Hepatocyte (in vitro differentiated cells): ENCODE measurements at regions not wholly inside any gene's neighbourhood (a gene's known extent, or its start where the extent isn't known, plus 50 kb on each side); places are given as distances from the start of the nearest gene placed in this dataset.
A peak's percentile ranks its signal among the peaks of the same experiment; 100 is the strongest.

Experiments
- DNase-seq: peaks from one replicate; pipeline ENCODE4 v3.0.0-alpha.2; 2016; ENCODE audit warnings: low spot score
- H2AFZ ChIP-seq: fragments of 200-600 bp; sonication (generic); 2 replicates; pipeline ENCODE4 v1.6.0; 2016; ENCODE audit warnings: antibody characterized with exemption, mild to moderate bottlenecking
- H3K27ac ChIP-seq: fragments of 200-600 bp; sonication (generic); 2 replicates; pipeline ENCODE4 v1.5.1; 2016; ENCODE audit warnings: mild to moderate bottlenecking
- H3K27me3 ChIP-seq: fragments of 200-600 bp; sonication (generic); 2 replicates; pipeline ENCODE4 v1.6.1; 2016
- H3K36me3 ChIP-seq: fragments of 200-600 bp; sonication (generic); replicated peaks from 2 replicates; pipeline ENCODE4 v1.5.1; 2016; ENCODE audit warnings: low read depth; ENCODE audit not compliant: insufficient read depth
- H3K4me1 ChIP-seq: fragments of 200-600 bp; sonication (generic); 2 replicates; pipeline ENCODE4 v1.5.1; 2016; ENCODE audit warnings: mild to moderate bottlenecking, moderate library complexity; ENCODE audit not compliant: insufficient read depth
- H3K4me2 ChIP-seq: fragments of 200-600 bp; sonication (generic); 2 replicates; pipeline ENCODE4 v1.6.0; 2016
- H3K4me3 ChIP-seq: fragments of 200-600 bp; sonication (generic); 2 replicates; pipeline ENCODE4 v1.5.1; 2016; ENCODE audit warnings: mild to moderate bottlenecking
- H3K79me2 ChIP-seq: fragments of 200-600 bp; sonication (generic); 2 replicates; pipeline ENCODE4 v1.6.0; 2017; ENCODE audit warnings: mild to moderate bottlenecking
- H3K9me2 ChIP-seq: fragments of 200-600 bp; sonication (generic); replicated peaks from 2 replicates; pipeline ENCODE4 v1.6.0; 2017; ENCODE audit warnings: mild to moderate bottlenecking; ENCODE audit not compliant: insufficient read depth
- H3K9me3 ChIP-seq: fragments of 200-600 bp; sonication (generic); 2 replicates; pipeline ENCODE4 v1.5.1; 2016; ENCODE audit warnings: low read depth, mild to moderate bottlenecking
- H4K20me1 ChIP-seq: fragments of 200-600 bp; sonication (generic); 2 replicates; pipeline ENCODE4 v1.6.0; 2016; ENCODE audit warnings: mild to moderate bottlenecking; ENCODE audit not compliant: insufficient read depth, poor library complexity, severe bottlenecking
- EZH2 ChIP-seq: fragments of 200-600 bp; sonication (generic); IDR thresholded peaks from 2 replicates; pipeline ENCODE4 v1.6.1; 2016; ENCODE audit warnings: antibody characterized with exemption, mild to moderate bottlenecking, borderline replicate concordance
- EZH2phosphoT487 ChIP-seq: fragments of 200-600 bp; sonication (generic); IDR thresholded peaks from one replicate; pipeline ENCODE4 v1.6.1; 2018; ENCODE audit warnings: antibody characterized with exemption, mild to moderate bottlenecking, low read depth, moderate library complexity; ENCODE audit not compliant: unreplicated experiment, severe bottlenecking
- WGBS: methylation state at CpG from one replicate; pipeline ENCODE4 v1.1.6; 2016; ENCODE audit warnings: low lambda C conversion rate; ENCODE audit errors: missing lambda C conversion rate; 5-methylcytosine and 5-hydroxymethylcytosine counted together
- TF ChIP-seq, protein P1 (sequence below): fragments of 200-600 bp; sonication (generic); IDR thresholded peaks from 2 replicates; pipeline ENCODE4 v1.5.1; 2016; ENCODE audit warnings: antibody characterized with exemption, mild to moderate bottlenecking; ENCODE audit not compliant: poor library complexity

DNA sequence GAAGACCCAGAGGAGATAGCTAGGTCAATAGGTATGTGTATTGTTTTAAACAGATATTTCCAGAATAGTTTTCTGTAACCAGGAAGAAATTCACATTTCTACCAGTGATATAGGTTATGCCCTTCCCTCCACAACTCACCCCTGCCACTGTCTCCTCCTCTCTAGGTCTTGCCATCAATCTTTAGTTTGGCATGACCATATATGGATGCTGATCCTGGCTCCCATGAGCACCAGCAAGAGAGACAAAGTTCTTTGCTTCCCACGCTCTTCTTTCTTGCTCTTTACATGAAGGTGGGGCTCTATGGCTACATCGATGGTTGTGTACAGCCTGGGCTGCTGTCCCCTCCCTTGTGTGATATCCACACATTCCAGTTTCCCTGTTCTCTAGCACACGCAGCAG is 459.4 kb upstream of the ID4 start:
- no peaks in the 10 kb centered on the region for H3K79me2 ChIP-seq
- H3K36me3 ChIP-seq: no peaks in the 10 kb centered on the region
- no peak overlapping the region for H3K4me3 ChIP-seq
- H2AFZ ChIP-seq: no peak overlapping the region
- TF ChIP-seq, protein P1, sequence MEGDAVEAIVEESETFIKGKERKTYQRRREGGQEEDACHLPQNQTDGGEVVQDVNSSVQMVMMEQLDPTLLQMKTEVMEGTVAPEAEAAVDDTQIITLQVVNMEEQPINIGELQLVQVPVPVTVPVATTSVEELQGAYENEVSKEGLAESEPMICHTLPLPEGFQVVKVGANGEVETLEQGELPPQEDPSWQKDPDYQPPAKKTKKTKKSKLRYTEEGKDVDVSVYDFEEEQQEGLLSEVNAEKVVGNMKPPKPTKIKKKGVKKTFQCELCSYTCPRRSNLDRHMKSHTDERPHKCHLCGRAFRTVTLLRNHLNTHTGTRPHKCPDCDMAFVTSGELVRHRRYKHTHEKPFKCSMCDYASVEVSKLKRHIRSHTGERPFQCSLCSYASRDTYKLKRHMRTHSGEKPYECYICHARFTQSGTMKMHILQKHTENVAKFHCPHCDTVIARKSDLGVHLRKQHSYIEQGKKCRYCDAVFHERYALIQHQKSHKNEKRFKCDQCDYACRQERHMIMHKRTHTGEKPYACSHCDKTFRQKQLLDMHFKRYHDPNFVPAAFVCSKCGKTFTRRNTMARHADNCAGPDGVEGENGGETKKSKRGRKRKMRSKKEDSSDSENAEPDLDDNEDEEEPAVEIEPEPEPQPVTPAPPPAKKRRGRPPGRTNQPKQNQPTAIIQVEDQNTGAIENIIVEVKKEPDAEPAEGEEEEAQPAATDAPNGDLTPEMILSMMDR: no peak
- TF ChIP-seq EZH2phosphoT487 (no peak), EZH2 (no peak)
- H3K4me2 ChIP-seq: no peak overlapping the region
- no peaks in the 10 kb centered on the region for H3K9me3 ChIP-seq
- peaks cover 5% of the 10 kb centered on the region for H3K4me1 ChIP-seq
- H3K27me3 ChIP-seq: no peaks in the 10 kb centered on the region
- no peaks in the 10 kb centered on the region for H4K20me1 ChIP-seq
- DNase-seq: no peak
- H3K27ac ChIP-seq: no peak overlapping the region
- WGBS: 82% methylated on average over 3 of the region's 3 CpGs
- no peaks in the 10 kb centered on the region for H3K9me2 ChIP-seq

DNA sequence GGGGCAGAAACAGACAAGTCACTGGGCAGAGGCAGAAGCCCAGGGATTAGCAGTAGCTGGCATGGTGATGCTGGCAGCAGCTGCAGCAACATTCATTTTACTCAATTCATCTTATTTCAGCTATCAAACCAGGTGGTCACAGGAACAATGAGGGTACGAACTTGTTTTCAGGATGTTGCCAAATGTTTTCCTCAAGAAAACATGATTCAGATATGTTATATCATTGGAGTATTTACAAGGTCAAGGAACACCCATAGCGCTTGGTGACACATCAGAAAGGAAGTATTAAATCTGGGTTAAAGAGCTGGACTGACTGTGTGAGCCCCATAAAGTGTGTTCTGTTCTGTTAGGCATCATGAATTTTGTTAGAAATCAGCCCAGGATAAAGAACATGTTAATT is 456.9 kb upstream of the ID4 start:
- no peaks in the 10 kb centered on the region for H3K36me3 ChIP-seq
- H3K4me2 ChIP-seq: peak overlapping the region; percentile 7
- H3K4me1 ChIP-seq: peaks cover 5% of the 10 kb centered on the region
- H3K9me2 ChIP-seq: no peaks in the 10 kb centered on the region
- no peaks in the 10 kb centered on the region for H4K20me1 ChIP-seq
- no peak for DNase-seq
- TF ChIP-seq, protein P1: no peak
- no peak for TF ChIP-seq EZH2phosphoT487
- no peak for TF ChIP-seq EZH2
- H2AFZ ChIP-seq: no peak overlapping the region
- no peaks in the 10 kb centered on the region for H3K79me2 ChIP-seq
- H3K27ac ChIP-seq: no peak overlapping the region
- no peaks in the 10 kb centered on the region for H3K9me3 ChIP-seq
- no peaks in the 10 kb centered on the region for H3K27me3 ChIP-seq
- 58% methylated on average over 2 of the region's 2 CpGs for WGBS
- H3K4me3 ChIP-seq: no peak overlapping the region

DNA sequence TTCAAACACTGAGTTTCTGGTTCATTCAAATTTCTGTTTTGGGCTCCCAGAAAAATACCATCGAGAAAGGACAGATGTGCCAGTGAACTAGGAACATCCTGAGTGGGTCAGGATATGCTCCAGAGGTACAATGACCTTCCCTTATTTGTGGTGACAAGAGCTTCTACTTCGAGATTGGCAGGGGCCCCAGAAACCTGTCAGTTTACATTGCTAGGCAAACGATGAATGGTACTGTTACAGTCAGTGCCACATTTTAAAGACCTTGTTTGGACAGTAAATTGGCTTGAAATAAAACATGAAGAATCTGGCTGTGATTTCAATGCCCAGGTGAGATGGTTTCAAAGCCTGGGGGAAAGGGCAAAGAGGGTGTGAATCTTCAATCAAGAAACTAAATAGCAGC is 454.5 kb upstream of the ID4 start:
- Histone ChIP-seq H4K20me1 (no peaks in the 10 kb centered on the region), H3K27ac (no peak overlapping the region), H2AFZ (no peak overlapping the region), H3K9me2 (no peaks in the 10 kb centered on the region), H3K27me3 (no peaks in the 10 kb centered on the region), H3K4me1 (peaks cover 5% of the 10 kb centered on the region), H3K4me2 (no peak overlapping the region), H3K9me3 (no peaks in the 10 kb centered on the region), H3K36me3 (no peaks in the 10 kb centered on the region), H3K4me3 (no peak overlapping the region), H3K79me2 (no peaks in the 10 kb centered on the region)
- TF ChIP-seq EZH2phosphoT487 (no peak), EZH2 (no peak)
- TF ChIP-seq, protein P1: no peak
- WGBS: 69% methylated on average over 3 of the region's 3 CpGs
- no peak for DNase-seq

DNA sequence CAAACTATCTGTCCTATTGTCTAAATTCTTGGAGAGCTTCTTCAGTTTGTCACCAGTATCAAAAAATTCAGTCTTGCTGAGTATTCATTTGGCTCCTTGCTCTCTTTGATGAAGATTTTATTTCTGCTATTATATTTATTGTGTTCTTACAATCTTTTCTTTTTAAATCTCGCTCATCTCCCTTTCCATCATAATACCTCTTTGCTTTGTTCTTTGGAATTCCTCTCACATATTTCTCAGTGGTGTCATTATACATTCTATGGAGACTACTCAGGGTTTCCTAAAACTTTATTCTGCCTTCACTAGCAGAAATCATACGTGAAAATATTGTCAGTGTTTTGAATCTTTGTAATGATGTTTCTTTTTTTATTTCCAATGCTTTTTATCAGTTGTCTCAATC is 445.2 kb upstream of the ID4 start:
- no peak overlapping the region for H3K27ac ChIP-seq
- H3K4me3 ChIP-seq: no peak overlapping the region
- no peak overlapping the region for H3K4me2 ChIP-seq
- no peaks in the 10 kb centered on the region for H3K9me2 ChIP-seq
- no peaks in the 10 kb centered on the region for H4K20me1 ChIP-seq
- no peaks in the 10 kb centered on the region for H3K79me2 ChIP-seq
- H2AFZ ChIP-seq: no peak overlapping the region
- no peaks in the 10 kb centered on the region for H3K36me3 ChIP-seq
- no peaks in the 10 kb centered on the region for H3K27me3 ChIP-seq
- no peaks in the 10 kb centered on the region for H3K4me1 ChIP-seq
- DNase-seq: no peak
- WGBS: 73% methylated on average over 2 of the region's 2 CpGs
- TF ChIP-seq EZH2phosphoT487: no peak
- TF ChIP-seq EZH2: no peak
- TF ChIP-seq, protein P1: no peak
- no peaks in the 10 kb centered on the region for H3K9me3 ChIP-seq
